Glomerular visceral epithelial cell (primary cell): ENCODE measurements at regions not wholly inside any gene's neighbourhood (a gene's known extent, or its start where the extent isn't known, plus 50 kb on each side); places are given as distances from the start of the nearest gene placed in this dataset.
A peak's percentile ranks its signal among the peaks of the same experiment; 100 is the strongest.

Source experiments
- DNase-seq: peaks from one replicate; pipeline ENCODE4 v3.0.0-alpha.2; 2016; ENCODE audit errors: extremely low spot score

DNA sequence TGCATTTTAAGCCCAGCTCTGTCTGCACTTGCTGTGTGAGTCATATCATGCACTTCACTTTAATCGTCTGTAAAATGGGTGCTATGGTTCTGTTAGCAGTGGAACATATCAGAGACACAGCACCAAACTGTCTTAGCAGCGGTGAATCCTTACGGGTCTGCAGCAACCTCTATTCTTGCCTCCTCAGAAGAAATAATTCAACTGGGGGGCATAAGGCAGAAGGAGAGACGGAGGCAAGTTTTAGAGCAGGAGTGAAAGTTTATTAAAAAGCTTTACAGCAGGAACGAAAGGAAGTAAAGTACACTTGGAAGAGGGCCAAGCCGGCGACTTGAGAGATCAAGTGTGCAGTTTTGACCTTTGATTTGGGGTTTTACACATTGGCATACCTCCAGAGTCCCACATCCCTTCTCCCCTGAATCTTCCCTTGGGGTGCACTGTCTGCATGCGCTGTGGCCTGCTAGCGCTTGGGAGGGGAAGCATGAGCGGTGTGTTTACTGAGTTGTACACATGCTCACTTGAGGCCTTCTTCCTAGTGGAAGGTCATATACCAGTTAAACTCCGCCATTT, 109.8 kb downstream of the DDX1 start:
- DNase-seq = no peak

DNA sequence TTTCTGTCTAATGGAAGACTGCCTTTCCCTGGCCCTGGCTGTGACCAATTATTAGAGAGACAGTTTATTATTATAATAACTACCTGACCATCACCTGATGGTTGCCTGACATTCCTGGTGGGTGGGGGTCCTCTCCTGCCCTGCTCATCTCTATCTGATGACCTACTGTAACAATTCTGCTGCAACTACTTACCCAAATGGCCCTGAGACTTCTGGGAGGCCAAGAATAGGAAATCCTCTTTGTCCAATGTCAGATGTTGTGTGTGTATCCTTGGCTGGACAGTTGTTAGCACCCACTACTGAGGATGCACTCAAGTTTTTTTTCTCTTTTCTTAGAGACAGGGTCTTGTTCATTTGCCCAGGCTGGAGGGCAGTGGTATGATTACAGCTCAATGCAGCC, 110.3 kb downstream of the DDX1 start:
- no peak for DNase-seq

DNA sequence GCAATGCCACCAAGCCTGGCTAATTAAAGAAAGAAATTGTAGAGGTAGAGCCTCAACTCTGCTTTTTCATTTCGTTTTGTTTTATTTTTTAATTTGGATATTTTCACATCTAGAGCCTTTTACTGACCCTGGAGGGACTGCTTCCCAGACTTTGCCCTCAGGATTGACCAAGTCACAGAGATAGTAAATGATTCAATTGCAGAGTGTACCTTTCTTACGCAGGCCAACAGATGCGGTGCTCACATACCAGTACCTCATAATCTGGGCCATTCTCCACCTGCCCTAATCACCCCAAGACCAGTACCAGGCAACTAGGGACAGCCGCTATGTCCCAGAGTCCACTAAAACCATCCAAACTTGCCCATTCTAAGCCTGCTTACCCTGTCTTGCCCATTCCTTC, 110.8 kb downstream of the DDX1 start:
- no peak for DNase-seq

DNA sequence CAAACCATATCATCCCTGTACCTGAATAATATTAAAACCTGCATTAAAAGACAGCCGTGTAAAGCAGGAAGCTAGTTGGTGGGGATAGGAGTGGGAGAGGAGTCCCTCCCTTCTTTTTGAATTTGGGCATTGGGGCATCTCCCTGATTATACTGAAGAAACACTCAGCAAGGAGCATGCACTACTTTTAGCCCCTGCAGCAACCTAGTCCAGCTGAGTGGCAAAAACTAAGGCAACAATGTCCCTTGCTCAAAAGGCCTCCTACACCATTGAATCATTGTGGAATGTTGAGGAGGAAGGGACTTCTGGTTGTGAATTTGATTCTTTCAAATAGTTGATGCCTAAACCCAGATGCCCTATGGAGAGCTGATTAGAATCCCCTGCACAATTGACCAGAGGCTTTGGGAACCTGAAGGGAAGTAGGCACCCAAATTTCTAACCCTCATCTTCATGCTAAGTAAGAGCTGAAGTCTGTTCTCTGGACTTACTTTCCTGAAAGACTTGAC, 111.7 kb downstream of the DDX1 start:
- no peak for DNase-seq

DNA sequence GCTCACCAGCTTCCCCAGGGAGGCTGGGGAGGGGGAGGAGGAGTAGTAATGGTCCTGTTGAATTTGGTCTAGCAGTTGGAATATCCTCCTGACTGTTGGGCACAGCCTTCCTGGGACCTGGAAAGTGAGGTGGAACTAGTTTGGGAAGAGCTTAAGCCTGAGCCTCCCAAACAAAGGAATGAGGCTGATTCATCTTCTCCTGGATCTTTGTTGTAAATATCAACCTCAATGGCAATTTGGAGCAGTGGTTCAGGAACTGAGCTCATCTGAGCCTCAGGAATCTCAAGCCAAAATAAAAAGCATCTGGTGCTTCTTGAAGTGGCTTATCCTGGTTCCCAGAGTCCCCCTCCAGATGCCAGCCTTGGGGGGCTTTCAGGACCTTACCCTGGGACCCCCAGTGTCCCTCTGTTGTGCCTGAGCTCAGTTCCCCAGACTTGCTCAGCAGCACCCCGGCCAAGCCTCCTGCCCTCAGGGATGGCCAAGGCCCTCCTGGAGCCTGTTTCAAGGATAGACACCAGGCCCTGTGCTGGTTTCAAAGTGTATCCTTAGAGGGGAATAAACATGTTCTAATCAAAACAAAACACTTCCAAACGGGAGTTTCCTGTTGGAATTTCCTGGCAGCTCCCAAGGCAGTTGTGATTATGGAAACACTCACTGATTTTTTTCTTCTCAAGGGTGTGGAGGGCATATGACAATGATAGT, 112.6 kb downstream of the DDX1 start:
- no peak for DNase-seq

DNA sequence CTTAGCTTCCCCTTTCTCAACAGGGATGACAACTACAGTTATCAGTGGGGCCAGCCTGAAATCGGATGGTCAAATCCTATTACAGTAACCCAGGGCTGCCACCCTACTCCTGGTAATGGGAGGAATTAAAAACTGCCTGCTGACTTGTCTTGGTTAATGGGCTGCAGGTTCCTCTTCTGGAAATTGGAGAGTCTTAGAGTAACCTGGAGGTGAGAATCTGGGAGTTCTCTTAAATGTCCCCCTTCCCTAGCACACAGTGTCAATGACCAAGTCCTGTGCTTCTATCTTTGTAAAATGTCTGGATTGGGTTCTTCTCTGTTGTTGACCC, 113.1 kb downstream of the DDX1 start:
- DNase-seq = no peak

DNA sequence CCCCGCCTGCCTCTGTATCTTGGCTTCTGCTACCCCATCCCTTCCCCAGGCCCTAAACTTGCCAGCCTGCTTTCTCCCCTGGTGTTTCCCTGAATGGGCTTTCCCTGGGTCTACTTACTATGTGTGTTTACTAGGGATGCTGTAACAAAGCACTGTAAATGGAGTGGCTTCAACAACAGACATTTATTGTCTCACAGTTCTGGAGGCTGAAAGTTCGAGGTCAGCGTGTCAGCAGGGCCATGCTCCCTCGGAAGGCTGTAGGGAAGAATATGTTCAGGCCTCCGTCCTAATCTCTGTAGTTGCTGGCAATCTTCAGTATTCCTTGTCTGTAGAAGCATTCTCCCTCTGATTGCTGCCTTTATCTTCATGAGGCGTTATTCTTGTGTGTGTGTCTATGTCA, 113.6 kb downstream of the DDX1 start:
- no peak for DNase-seq

DNA sequence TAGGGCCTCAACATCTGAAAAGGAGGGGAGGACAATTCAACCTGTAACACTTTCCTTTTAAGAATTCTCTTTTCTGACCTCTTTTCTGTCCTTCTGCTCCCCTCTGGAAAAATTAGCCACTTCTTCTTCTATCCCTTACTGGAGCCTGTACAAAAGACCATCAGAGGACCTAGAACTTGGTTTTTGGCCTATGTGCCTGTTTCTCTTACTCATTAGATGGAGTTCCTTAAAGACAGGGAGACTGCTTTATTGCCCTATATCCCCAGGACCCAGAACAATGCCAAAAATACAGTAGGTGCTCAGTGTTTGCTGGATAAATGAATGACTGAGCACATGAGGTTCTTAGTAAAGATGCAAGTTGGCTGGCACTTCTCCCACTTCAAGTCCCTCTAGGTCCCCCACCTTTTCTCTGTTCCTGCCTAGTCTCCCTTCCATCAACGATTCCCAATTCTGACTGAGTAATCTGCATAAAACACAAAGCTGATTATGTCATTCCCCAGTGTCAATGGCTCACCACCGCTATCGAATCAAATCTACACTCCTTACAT, 114.2 kb downstream of the DDX1 start:
- DNase-seq = no peak

DNA sequence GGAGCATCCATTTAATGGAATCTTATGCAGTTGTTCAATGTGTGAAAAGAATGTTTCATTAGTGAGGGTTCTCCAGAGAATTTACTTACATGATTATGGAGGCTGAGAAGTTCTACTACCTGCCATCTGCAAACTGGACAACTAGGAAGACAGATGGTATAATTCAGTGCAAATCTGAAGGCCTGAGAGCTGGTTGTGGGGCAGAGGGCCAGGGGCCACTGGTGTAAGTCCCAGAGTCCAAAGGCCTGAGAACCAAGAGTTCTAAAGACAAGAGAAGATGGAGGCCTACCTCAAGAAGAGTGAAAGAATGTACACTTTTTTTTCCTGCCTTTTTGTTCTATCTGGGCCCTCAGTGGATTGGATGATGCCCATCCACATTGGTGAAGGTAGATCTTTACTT, 114.8 kb downstream of the DDX1 start:
- DNase-seq = no peak

DNA sequence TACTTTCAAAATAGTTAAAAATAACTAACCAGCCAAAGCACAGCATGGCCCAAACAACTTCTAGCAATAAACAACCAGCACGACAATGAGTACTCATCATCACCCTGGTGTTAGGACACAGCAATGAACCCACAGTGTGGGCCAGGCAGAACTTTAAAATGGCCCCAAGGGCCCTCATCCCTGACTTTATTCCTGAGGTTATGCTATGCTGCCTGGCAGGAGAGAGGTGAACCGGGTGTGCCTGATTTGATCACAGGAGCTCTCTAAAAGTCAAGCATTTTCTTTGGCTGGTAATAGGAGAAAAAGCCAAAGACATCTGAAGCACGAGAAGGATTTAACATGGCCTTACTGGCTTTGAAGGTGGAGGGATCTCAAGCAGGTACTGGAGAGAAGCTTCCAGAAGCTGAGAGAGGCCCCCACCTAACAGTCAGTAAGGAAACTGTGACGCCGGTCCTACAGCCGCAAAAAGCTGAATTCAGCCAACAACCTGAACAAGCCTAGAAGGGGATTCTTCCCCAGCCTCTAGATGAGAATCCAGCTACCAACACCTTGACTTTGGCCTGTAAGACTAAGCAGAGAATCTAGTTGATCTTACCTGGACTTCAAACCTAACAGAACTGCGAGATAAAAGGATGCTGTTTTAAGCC, 115.4 kb downstream of the DDX1 start:
- DNase-seq = no peak

DNA sequence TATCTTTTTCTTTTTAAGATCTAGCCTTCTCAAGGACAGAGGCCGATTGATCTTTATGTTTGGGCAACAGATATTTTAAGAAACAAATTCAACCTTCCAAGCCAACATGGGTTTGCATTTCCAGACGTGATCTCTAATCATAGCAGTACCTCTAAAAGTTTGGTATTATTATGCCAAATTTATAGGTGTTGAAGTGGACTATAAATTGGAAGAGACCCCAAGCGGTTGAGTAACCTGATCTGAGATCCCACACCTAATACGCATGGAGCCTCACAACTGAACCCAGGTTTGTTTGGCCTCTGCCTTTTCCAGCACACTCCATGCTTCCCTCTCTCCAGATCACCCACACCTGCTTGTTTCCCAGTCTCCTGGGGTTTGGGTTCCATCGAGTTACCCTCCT, 116.5 kb downstream of the DDX1 start:
- DNase-seq = no peak

DNA sequence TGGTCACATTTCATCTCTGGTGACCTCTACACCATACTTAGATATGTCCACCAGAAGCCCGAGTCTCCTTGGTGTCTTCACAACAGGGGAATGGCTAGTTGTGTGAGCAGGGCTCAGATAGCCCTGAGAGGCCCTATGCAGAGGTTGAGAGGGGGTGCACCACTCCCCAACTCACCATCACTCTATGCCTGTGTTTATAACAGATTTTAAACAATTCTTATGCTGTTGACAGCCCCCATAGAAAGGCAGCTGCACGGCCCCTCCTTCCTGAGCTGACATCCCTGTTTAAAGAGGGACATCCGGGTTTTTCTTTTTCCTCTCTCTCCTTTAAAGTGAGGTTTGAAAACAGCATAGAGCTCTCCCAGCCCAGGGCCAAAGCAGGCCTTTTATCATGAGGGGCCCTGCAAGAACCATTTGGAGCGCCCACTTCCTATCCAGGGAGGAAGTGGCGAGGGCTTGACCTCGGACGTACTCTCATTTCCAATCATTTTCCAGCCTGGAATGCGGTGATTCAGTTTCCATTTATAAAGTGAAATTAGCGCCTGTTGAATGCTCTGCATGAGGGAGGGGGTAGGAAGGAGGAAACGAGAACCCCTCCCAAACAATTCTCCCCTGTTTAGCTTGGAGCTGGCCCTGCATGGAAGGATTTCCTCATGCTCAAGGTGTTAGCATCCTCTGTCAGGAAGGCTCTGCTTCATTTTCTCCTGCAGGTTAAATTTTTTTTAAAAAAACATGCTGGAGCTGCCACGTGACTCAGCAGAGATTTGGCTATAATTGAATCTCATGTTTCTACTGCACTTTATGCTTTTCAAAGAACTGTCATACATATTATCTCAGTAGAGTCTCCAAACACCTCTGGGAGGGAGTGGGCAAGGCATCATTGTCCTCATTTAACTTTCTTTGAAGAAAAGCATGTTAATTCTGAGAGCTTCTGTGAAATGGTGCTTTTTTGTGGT, 117.5 kb downstream of the DDX1 start:
- DNase-seq = no peak

DNA sequence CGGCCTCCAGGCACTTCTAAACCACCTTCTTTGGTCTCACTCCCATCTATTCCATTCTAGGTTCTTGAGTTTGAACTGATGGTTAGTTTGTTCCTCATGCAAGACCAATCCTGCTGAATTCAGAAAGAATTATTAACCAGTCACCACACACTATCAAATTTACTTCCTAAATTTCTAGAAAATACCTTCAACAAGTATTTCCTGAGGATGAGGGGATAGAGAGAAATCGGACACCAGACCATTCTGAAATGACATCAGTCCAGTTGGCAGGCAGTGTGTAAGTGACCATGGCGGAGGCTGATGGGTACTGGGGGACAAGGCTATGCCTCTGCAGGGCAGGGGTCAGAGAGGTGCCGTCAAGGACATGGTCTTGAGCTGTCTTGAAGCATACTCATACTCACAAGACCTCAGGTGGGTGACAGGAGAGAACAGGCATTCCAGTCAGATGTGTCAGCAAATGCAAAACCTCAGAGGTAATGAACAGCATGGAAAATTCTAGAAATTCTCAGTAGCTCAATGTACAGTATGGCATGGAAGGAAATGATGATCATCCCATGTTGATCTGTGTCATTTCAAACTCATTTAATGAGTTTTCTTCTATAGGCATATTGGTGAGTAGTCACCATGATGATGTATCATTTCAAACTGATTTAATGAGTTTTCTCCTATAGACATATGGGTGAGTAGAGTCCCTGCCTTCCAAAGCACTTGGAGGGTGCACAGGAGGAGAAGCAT, 119.6 kb downstream of the DDX1 start:
- peak; percentile 17 for DNase-seq

DNA sequence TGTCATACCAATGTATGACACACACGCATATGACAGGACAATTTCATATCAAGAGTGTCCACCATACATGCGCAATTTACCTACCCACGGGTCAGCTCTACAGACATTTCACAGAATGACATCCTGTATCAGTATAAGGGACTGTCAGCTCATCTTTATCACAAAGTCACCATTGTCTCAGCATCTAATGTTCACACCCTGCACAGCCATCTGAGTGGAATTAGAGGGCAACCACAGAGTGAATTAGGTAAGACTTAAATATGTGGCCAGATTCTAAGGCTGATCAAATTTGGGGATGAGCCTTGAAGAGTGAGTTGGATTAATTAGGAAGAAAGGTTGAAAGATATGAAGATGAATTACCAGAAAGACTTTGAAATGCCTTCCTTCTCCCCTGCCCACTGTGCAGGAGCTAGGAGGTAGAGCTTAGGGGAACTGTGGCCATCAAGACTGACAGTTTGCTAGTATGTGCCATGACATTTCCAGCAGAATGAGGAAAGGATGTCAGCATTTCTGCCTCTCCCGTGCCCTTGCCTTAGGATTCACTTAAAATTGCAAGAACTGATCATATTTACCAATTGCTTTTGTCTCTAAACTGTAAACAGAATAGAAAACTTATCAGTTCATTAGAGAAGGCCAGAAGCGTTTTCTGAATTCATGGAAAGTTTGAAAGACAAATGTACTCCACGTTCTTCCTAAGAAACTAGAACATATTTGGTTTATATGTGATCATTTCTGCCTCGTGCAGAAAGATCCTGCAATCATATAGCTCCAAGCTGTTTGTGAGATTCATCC, 121.1 kb downstream of the DDX1 start:
- DNase-seq = no peak

DNA sequence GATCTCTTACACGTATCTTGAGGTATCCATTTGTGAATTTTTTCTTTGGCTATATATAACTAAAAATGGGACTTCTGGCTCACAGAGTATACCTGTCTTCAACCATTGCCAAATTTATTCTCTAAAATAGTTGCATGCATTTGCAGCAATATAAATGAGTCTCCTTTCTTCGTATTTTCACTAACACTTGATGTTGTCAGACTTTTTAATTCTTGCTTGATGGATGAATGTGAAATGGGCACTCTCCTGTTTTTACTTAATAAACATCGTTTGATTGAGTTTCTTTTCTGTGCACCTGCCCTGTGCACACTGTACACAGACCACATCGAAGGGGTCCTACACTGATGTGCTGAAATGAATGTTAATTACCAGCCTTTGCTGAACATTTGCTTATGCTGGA, 121.8 kb downstream of the DDX1 start:
- no peak for DNase-seq

DNA sequence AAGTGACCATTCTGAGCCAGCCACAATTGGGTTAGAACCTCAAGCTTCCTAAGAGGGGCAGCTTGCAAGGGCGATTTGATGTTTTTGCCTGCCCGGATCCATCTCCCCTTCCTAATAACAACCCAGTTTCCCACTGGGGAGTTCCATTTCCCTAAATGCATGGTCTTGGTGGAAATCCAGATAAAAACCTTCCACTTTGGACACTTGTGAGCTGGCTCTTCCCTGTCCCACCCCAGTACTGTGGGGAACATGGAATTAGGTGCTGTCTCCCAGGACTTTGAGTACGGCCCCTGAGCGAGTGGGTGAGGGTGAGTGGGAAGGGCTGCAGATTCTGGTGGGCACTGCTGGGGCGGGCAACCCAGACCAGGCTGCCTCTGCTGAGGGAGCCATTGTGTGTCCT, 122.3 kb downstream of the DDX1 start:
- no peak for DNase-seq

DNA sequence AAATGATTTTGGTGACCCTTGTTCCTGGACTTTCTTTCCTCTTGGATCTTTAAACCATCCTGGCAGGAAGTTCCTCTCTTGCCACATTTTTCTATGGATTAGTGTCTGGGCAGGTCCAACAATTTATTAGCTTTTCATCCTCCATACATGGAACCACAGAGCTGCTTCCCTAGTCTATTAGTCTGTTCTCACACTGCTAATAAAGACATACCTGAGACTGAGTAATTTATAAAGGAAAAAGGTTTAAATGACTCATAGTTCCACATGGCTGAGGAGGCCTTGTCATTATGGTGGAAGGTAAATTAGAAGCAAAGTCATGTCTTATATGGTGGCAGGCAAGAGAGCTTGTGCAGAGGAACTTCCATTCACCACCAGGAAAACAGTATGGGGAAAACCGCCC, 122.9 kb downstream of the DDX1 start:
- no peak for DNase-seq

DNA sequence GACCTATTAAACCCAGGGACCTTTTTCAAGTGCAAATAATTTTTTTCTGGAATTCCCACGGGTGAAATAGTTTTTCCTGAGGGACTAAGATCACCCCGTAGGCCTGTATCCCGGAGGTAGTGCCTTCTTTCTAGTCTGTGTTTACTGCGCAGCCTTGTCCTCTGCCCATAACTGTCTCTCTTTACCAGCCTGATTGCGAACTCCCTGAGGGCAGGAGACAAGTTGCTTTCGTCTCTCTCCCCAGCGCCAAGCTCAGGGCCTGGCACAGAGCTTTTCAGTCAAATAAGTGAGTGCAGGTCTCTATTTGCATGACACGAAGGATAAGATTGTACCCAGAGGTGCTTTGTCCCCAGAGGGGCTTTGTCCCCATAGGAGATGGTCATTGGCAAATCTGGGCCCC, 123.9 kb downstream of the DDX1 start:
- DNase-seq = no peak

DNA sequence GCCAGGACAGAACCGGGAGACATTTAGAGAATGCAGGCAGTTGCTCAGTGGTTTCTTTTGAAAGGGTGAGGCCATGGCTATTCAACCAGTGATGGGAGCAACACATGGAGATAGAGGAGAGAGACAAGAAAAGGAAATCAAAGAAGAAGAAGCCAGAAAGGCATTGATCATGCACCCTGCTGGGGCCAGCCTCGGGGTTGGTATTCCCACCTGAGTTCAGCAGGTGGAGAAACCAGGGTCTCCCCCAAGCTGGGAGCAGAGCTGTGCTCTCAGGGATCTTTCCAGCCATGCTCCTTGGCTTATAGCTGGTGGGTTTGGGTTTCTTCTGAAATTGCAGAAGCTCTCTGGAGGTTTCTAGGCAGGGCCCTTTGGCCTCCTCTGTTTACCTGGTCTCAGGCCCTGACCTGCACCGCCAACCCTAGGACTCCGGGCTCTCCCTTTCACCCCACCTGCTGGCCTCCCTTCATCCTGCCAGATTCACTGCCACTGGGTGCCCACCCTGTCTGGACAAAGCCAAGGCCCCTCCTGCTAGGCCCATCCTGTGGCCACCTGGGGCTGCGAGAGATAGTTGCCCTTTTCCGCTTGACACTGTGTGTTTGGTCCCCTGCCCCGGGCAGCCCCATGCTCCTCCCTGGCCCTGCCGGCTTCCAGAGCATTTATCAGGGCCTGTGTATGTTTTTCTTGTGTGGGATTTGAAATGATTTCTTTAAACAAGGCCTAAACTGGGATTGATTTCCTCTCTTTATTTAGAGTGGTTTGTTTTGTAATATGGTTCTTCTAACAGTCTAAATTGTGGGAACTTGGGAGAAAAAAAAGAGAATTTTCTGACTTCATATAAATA, 126.7 kb downstream of the DDX1 start:
- no peak for DNase-seq

DNA sequence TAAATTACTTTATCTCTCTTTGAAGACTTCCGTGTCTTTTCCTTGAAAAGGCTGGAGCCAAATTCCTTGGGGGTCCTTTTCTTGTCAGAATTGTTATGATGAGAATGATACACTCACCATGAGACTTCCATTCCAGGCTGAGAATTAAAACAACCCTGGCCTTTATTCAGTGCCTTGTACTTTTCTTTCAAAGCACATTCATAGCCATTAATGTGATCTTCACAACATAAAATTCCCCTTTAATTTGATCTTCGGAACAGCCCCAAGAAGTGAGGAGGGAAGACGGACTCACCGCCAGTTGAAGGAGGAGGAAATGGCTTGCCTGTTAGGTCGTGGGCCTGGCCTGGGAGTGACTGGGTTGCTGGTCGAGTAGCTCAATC, 127.3 kb downstream of the DDX1 start:
- DNase-seq = no peak
